ENCODE measurements at regions not wholly inside any gene's neighbourhood (a gene's known extent, or its start where the extent isn't known, plus 50 kb on each side); places are given as distances from the start of the nearest gene placed in this dataset.

GRCh38 chr5:89580976-89581375 is 698.0 kb upstream of the MEF2C start:
- ATAC-seq = no peak
- TF ChIP-seq BACH2 (CRISPR knock-in tag; IDR thresholded peaks at IDR 0.05; ENCODE audit: borderline replicate concordance) (no peak), TCF4 (CRISPR knock-in tag; IDR thresholded peaks at IDR 0.05; ENCODE audit: borderline replicate concordance) (no peak), CSDC2 (CRISPR knock-in tag; IDR thresholded peaks at IDR 0.05) (no peak), SNAI2 (CRISPR knock-in tag; IDR thresholded peaks at IDR 0.05) (no peak), ZNF565 (CRISPR knock-in tag; conservative IDR thresholded peaks at IDR 0.05; ENCODE audit: low read depth) (no peak), PPARA (CRISPR knock-in tag; IDR thresholded peaks at IDR 0.05; ENCODE audit: borderline replicate concordance) (no peak), ESRRG (CRISPR knock-in tag; IDR thresholded peaks at IDR 0.05) (no peak), GLIS3 (CRISPR knock-in tag; IDR thresholded peaks at IDR 0.05) (no peak), CREB5 (CRISPR knock-in tag; IDR thresholded peaks at IDR 0.05; ENCODE audit: low read depth) (no peak)
- TF ChIP-seq, protein P1, sequence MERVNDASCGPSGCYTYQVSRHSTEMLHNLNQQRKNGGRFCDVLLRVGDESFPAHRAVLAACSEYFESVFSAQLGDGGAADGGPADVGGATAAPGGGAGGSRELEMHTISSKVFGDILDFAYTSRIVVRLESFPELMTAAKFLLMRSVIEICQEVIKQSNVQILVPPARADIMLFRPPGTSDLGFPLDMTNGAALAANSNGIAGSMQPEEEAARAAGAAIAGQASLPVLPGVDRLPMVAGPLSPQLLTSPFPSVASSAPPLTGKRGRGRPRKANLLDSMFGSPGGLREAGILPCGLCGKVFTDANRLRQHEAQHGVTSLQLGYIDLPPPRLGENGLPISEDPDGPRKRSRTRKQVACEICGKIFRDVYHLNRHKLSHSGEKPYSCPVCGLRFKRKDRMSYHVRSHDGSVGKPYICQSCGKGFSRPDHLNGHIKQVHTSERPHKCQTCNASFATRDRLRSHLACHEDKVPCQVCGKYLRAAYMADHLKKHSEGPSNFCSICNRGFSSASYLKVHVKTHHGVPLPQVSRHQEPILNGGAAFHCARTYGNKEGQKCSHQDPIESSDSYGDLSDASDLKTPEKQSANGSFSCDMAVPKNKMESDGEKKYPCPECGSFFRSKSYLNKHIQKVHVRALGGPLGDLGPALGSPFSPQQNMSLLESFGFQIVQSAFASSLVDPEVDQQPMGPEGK (CRISPR knock-in tag; IDR thresholded peaks at IDR 0.05; ENCODE audit: borderline replicate concordance) = no peak

DNA sequence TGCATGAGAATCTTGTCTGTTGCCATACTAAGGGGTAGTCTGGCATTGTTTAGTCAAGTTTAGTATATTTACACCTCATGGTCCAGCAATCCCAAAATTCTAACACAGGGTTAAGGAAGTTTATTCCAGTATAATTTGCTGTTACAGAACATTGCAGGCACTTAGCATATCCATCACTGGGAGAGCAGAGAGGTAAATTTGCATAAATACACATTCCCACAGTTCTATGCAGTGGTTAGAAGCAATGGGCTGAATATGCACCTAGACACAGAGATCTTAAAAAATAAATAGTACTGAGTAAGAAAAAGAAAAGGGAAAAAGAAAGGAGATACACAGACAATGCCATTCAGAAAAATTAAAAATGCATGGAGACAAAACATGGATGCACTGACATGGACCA is 692.3 kb upstream of the MEF2C start:
- TF ChIP-seq TOX (CRISPR knock-in tag; IDR thresholded peaks at IDR 0.05; ENCODE audit: borderline replicate concordance) (no peak), POU6F1 (CRISPR knock-in tag; IDR thresholded peaks at IDR 0.05; ENCODE audit: borderline replicate concordance, low read depth) (no peak), ISL1 (CRISPR knock-in tag; IDR thresholded peaks at IDR 0.05) (no peak), ZFP3 (CRISPR knock-in tag; IDR thresholded peaks at IDR 0.05) (no peak)
- ATAC-seq = no peak

DNA sequence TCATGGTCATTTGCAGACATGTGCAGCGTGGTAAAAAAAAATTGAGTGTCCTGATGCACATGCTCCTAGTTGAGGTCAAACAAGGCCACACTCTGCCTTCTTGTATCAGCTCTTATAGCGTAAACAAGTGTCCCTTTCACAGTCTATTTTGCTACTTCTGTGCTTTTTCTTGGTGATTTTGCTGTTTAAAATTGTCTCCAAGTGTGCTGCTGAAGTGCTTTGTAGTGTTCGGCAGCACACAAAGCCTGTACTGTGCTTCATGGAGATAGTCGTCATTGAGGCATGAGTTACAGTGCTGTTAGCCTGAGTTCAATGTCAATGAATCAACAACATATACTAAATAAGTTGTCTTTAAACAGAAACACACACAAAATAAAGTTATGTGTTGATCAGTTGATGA is 690.4 kb upstream of the MEF2C start:
- ATAC-seq = no peak
- TF ChIP-seq CSRNP3 (CRISPR knock-in tag; IDR thresholded peaks at IDR 0.05) (no peak), ZFP3 (CRISPR knock-in tag; IDR thresholded peaks at IDR 0.05) (no peak), ZFP30 (CRISPR knock-in tag; IDR thresholded peaks at IDR 0.05) (no peak), TOX (CRISPR knock-in tag; IDR thresholded peaks at IDR 0.05; ENCODE audit: borderline replicate concordance) (no peak), OSR1 (CRISPR knock-in tag; IDR thresholded peaks at IDR 0.05) (no peak), ISL1 (CRISPR knock-in tag; IDR thresholded peaks at IDR 0.05) (no peak), CREB5 (CRISPR knock-in tag; IDR thresholded peaks at IDR 0.05; ENCODE audit: low read depth) (no peak), ESRRG (CRISPR knock-in tag; IDR thresholded peaks at IDR 0.05) (no peak), ZNF565 (CRISPR knock-in tag; conservative IDR thresholded peaks at IDR 0.05; ENCODE audit: low read depth) (no peak), ZC3H10 (CRISPR knock-in tag; IDR thresholded peaks at IDR 0.05) (no peak), POU6F1 (CRISPR knock-in tag; IDR thresholded peaks at IDR 0.05; ENCODE audit: borderline replicate concordance, low read depth) (no peak), BACH2 (CRISPR knock-in tag; IDR thresholded peaks at IDR 0.05; ENCODE audit: borderline replicate concordance) (no peak)
- TF ChIP-seq, protein P1 (CRISPR knock-in tag; IDR thresholded peaks at IDR 0.05; ENCODE audit: borderline replicate concordance) = no peak
- TF ChIP-seq, protein P2, sequence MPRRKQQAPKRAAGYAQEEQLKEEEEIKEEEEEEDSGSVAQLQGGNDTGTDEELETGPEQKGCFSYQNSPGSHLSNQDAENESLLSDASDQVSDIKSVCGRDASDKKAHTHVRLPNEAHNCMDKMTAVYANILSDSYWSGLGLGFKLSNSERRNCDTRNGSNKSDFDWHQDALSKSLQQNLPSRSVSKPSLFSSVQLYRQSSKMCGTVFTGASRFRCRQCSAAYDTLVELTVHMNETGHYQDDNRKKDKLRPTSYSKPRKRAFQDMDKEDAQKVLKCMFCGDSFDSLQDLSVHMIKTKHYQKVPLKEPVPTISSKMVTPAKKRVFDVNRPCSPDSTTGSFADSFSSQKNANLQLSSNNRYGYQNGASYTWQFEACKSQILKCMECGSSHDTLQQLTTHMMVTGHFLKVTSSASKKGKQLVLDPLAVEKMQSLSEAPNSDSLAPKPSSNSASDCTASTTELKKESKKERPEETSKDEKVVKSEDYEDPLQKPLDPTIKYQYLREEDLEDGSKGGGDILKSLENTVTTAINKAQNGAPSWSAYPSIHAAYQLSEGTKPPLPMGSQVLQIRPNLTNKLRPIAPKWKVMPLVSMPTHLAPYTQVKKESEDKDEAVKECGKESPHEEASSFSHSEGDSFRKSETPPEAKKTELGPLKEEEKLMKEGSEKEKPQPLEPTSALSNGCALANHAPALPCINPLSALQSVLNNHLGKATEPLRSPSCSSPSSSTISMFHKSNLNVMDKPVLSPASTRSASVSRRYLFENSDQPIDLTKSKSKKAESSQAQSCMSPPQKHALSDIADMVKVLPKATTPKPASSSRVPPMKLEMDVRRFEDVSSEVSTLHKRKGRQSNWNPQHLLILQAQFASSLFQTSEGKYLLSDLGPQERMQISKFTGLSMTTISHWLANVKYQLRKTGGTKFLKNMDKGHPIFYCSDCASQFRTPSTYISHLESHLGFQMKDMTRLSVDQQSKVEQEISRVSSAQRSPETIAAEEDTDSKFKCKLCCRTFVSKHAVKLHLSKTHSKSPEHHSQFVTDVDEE (CRISPR knock-in tag; IDR thresholded peaks at IDR 0.05) = no peak
